SK-N-SH (cell line): ENCODE measurements at regions not wholly inside any gene's neighbourhood (a gene's known extent, or its start where the extent isn't known, plus 50 kb on each side); places are given as distances from the start of the nearest gene placed in this dataset.

Source experiments
- CTCF ChIA-PET: fragments of 300-600, 350-600 bp; formaldehyde crosslinking; extraction: SDS; loops from one replicate; lab custom pipeline; 2021; lab: Yijun Ruan, JAX
- POLR2A ChIA-PET: fragments of 350-600 bp; sonication (Branson Sonifier 250); formaldehyde crosslinking; extraction: SDS; loops from one replicate; lab custom pipeline; 2020; ENCODE audit warnings: antibody characterized with exemption, inconsistent platforms; lab: Yijun Ruan, JAX
- DNase-seq: peaks from one replicate; pipeline ENCODE4 v3.0.0; 2012
- H2AFZ ChIP-seq: fragments of 200-600 bp; sonication (generic); 2 replicates; pipeline ENCODE4 v1.8.1; 2016; ENCODE audit warnings: antibody characterized with exemption, mild to moderate bottlenecking, low read depth
- H3F3A ChIP-seq: fragments of 200-600 bp; sonication (generic); replicated peaks from 2 replicates; pipeline ENCODE3; 2016; ENCODE audit warnings: antibody characterized with exemption, mild to moderate bottlenecking; ENCODE audit not compliant: insufficient read depth
- H3K27ac ChIP-seq, 2 experiments: fragments of 200-500 bp in 1 of 2; fragments of 200-600 bp in 1 of 2; sonication (Bioruptor generic) in 1 of 2; sonication (generic), shearing (Covaris generic) in 1 of 2; 2 replicates each; pipeline versions ENCODE4 v1.5.1 to v1.6.1; 2014 to 2016; ENCODE audit warnings: low read depth in 2 of 2, inconsistent platforms in 1 of 2, low read length in 1 of 2, mild to moderate bottlenecking in 1 of 2, mixed read lengths in 1 of 2
- H3K27me3 ChIP-seq: fragments of 200-600 bp; sonication (generic), shearing (Covaris generic); 2 replicates; pipeline ENCODE4 v1.6.1; 2016; ENCODE audit warnings: mixed run types; ENCODE audit not compliant: insufficient read depth
- H3K36me3 ChIP-seq, 2 experiments: fragments of 200-500 bp in 1 of 2; fragments of 200-600 bp in 1 of 2; sonication (Bioruptor generic) in 1 of 2; sonication (generic) in 1 of 2; replicated peaks in 1 of 2; 2 replicates each; pipeline versions ENCODE3 to v1.5.1; 2014 to 2016; ENCODE audit warnings: low read length in 1 of 2, mild to moderate bottlenecking in 1 of 2; ENCODE audit not compliant: insufficient read depth in 2 of 2, control insufficient read depth in 1 of 2
- H3K4me1 ChIP-seq, 2 experiments: fragments of 200-500 bp in 1 of 2; fragments of 200-600 bp in 1 of 2; sonication (Bioruptor generic) in 1 of 2; sonication (generic), shearing (Covaris generic) in 1 of 2; 2 replicates each; pipeline versions ENCODE4 v1.5.1 to v1.6.1; 2014 to 2016; ENCODE audit warnings: low read depth in 1 of 2, low read length in 1 of 2, mixed run types in 1 of 2; ENCODE audit not compliant: insufficient read depth in 2 of 2, control insufficient read depth in 1 of 2
- H3K4me2 ChIP-seq: fragments of 200-600 bp; sonication (generic), shearing (Covaris generic); 2 replicates; pipeline ENCODE4 v1.6.1; 2017; ENCODE audit warnings: mixed run types
- H3K4me3 ChIP-seq, 2 experiments: fragments of 200-500 bp in 1 of 2; fragments of 200-600 bp in 1 of 2; sonication (Bioruptor generic) in 1 of 2; sonication (generic), shearing (Covaris generic) in 1 of 2; 2 replicates each; pipeline versions ENCODE4 v1.5.1 to v1.8.1; 2014 to 2016; ENCODE audit warnings: low read depth in 2 of 2, inconsistent platforms in 1 of 2, low read length in 1 of 2, mild to moderate bottlenecking in 1 of 2, mixed read lengths in 1 of 2, moderate library complexity in 1 of 2
- H3K79me2 ChIP-seq: fragments of 200-600 bp; sonication (generic); 2 replicates; pipeline ENCODE4 v1.8.1; 2017; ENCODE audit warnings: mild to moderate bottlenecking; ENCODE audit not compliant: insufficient read depth
- H3K9ac ChIP-seq: fragments of 200-600 bp; sonication (generic); 2 replicates; pipeline ENCODE4 v1.6.1; 2017; ENCODE audit warnings: mixed run types
- H3K9me2 ChIP-seq: fragments of 200-600 bp; sonication (generic); 2 replicates; pipeline ENCODE4 v1.6.1; 2017; ENCODE audit warnings: mixed run types
- H3K9me3 ChIP-seq: fragments of 200-600 bp; sonication (generic); 2 replicates; pipeline ENCODE4 v1.6.1; 2017; ENCODE audit warnings: mixed run types, mild to moderate bottlenecking, moderate library complexity
- H4K20me1 ChIP-seq: fragments of 200-600 bp; sonication (generic); 2 replicates; pipeline ENCODE4 v1.6.1; 2017; ENCODE audit warnings: mild to moderate bottlenecking, mixed run types; ENCODE audit not compliant: insufficient read depth
- EP300 ChIP-seq, 2 experiments: IDR thresholded peaks; 2 replicates each; pipeline versions ENCODE4 v1.4.0 to v1.6.1; 2012; ENCODE audit warnings: borderline replicate concordance in 1 of 2, low read depth in 1 of 2, low read length in 1 of 2
- EZH2phosphoT487 ChIP-seq: fragments of 200-600 bp; sonication (generic); IDR thresholded peaks from 2 replicates; pipeline ENCODE4 v1.6.1; 2017; ENCODE audit warnings: low read depth, mixed run types, mild to moderate bottlenecking, antibody characterized with exemption, moderate library complexity, borderline replicate concordance
- FOXJ3 ChIP-seq: sonication (generic); formaldehyde crosslinking; IDR thresholded peaks from 2 replicates; pipeline ENCODE4 v1.5.1; 2020; ENCODE audit warnings: mild to moderate bottlenecking, missing genetic modification reagents
- FOXM1 ChIP-seq: IDR thresholded peaks from 2 replicates; pipeline ENCODE4 v1.4.0; 2012; ENCODE audit warnings: low read depth, mild to moderate bottlenecking
- GABPA ChIP-seq: IDR thresholded peaks from 2 replicates; pipeline ENCODE4 v1.4.0; 2012; ENCODE audit warnings: low read depth, mild to moderate bottlenecking
- GATA2 ChIP-seq: sonication (generic); formaldehyde crosslinking; IDR thresholded peaks from 2 replicates; pipeline ENCODE4 v1.5.0; 2020; ENCODE audit warnings: mild to moderate bottlenecking, missing genetic modification reagents
- MEF2A ChIP-seq: IDR thresholded peaks from 2 replicates; pipeline ENCODE4 v1.4.0; 2012; ENCODE audit warnings: low read depth, borderline replicate concordance
- MXI1 ChIP-seq: IDR thresholded peaks from 2 replicates; pipeline ENCODE4 v1.6.1; 2012; ENCODE audit warnings: mild to moderate bottlenecking, low read depth, low read length, improper control_type of control experiment
- NFIC ChIP-seq: IDR thresholded peaks from 2 replicates; pipeline ENCODE4 v1.4.0; 2012; ENCODE audit warnings: borderline replicate concordance
- NRF1 ChIP-seq: IDR thresholded peaks from 2 replicates; pipeline ENCODE4 v1.6.1; 2012; ENCODE audit warnings: low read depth, mild to moderate bottlenecking, low read length
- POLR2AphosphoS5 ChIP-seq: IDR thresholded peaks from 2 replicates; pipeline ENCODE4 v1.6.1; 2012; ENCODE audit warnings: low read depth, low read length
- RAD21 ChIP-seq: IDR thresholded peaks from 2 replicates; pipeline ENCODE4 v1.6.1; 2012; ENCODE audit warnings: mild to moderate bottlenecking, low read length
- RCOR1 ChIP-seq: fragments of 150-350 bp; IDR thresholded peaks from 2 replicates; pipeline ENCODE4 v1.6.1; 2017; ENCODE audit warnings: antibody characterized with exemption, low read length
- SIN3A ChIP-seq: IDR thresholded peaks from 2 replicates; pipeline ENCODE4 v1.6.1; 2012; ENCODE audit warnings: low read depth, mild to moderate bottlenecking, low read length, moderate library complexity, borderline replicate concordance
- SMC3 ChIP-seq: IDR thresholded peaks from 2 replicates; pipeline ENCODE4 v1.6.1; 2012; ENCODE audit warnings: low read depth, low read length, improper control_type of control experiment
- WGBS: methylation state at CpG from one replicate; pipeline ENCODE4 v1.1.6; 2017; ENCODE audit warnings: low lambda C conversion rate; 5-methylcytosine and 5-hydroxymethylcytosine counted together
- TF ChIP-seq, protein P1 (sequence below): fragments of 200-600 bp; sonication (generic); IDR thresholded peaks from 2 replicates; pipeline ENCODE4 v1.6.1; 2017; ENCODE audit warnings: antibody characterized with exemption, mild to moderate bottlenecking, moderate library complexity
- TF ChIP-seq, protein P2 (sequence below): IDR thresholded peaks from 2 replicates; pipeline ENCODE4 v1.4.0; 2012; ENCODE audit warnings: low read depth, borderline replicate concordance
- TF ChIP-seq, protein P3 (sequence below): fragments of 150-350 bp; IDR thresholded peaks from 2 replicates; pipeline ENCODE4 v1.6.1; 2017; ENCODE audit warnings: antibody characterized with exemption, low read length, low read depth, borderline replicate concordance

DNA sequence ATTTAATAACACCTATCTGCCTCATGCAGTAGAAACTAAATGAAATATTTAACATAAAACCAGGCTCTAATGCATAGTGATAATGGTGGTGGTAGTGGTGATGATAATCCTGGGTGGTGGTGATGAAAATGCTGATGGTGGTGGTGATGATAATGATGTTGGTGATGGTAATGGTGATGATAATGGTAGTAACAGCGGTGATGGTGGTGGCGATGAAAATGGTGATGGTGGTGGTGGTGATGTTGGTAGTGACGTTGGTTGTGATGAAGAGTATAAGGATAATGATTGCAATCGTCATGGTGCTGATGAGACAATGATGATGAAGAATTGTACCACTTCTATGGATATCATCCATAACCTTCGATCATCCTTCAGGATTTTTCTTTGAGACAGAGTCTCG lies 173.7 kb upstream of the CDH11 start:
- POLR2A ChIA-PET: no interaction called here
- no peaks in the 10 kb centered on the region for H4K20me1 ChIP-seq
- CTCF ChIA-PET: interaction anchor here (1.4 kb wide), 1 partner anchor 1062 kb away, joined by 3 read pairs; no protein-coding TSS in a partner anchor
- H3K9me2 ChIP-seq: no peaks in the 10 kb centered on the region
- TF ChIP-seq, protein P1, sequence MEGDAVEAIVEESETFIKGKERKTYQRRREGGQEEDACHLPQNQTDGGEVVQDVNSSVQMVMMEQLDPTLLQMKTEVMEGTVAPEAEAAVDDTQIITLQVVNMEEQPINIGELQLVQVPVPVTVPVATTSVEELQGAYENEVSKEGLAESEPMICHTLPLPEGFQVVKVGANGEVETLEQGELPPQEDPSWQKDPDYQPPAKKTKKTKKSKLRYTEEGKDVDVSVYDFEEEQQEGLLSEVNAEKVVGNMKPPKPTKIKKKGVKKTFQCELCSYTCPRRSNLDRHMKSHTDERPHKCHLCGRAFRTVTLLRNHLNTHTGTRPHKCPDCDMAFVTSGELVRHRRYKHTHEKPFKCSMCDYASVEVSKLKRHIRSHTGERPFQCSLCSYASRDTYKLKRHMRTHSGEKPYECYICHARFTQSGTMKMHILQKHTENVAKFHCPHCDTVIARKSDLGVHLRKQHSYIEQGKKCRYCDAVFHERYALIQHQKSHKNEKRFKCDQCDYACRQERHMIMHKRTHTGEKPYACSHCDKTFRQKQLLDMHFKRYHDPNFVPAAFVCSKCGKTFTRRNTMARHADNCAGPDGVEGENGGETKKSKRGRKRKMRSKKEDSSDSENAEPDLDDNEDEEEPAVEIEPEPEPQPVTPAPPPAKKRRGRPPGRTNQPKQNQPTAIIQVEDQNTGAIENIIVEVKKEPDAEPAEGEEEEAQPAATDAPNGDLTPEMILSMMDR: no peak
- TF ChIP-seq RAD21 (no peak), GATA2 (CRISPR knock-in tag) (no peak), EP300 (IDR thresholded peaks at IDR 0.05; ENCODE audit: borderline replicate concordance in 1 of 2, low read depth in 1 of 2, low read length in 1 of 2) (no peak)
- 77% methylated on average over 6 of the region's 6 CpGs for WGBS
- no peaks in the 10 kb centered on the region for H3F3A ChIP-seq
- H3K9ac ChIP-seq: no peak overlapping the region
- H3K9me3 ChIP-seq: no peaks in the 10 kb centered on the region
- H3K4me3 ChIP-seq: no peak overlapping the region
- H3K4me1 ChIP-seq: no peaks in the 10 kb centered on the region
- H3K36me3 ChIP-seq: no peaks in the 10 kb centered on the region
- no peak overlapping the region for H2AFZ ChIP-seq
- H3K79me2 ChIP-seq: no peaks in the 10 kb centered on the region
- DNase-seq: no peak
- H3K4me2 ChIP-seq: no peak overlapping the region
- H3K27ac ChIP-seq: no peak overlapping the region
- no peaks in the 10 kb centered on the region for H3K27me3 ChIP-seq

DNA sequence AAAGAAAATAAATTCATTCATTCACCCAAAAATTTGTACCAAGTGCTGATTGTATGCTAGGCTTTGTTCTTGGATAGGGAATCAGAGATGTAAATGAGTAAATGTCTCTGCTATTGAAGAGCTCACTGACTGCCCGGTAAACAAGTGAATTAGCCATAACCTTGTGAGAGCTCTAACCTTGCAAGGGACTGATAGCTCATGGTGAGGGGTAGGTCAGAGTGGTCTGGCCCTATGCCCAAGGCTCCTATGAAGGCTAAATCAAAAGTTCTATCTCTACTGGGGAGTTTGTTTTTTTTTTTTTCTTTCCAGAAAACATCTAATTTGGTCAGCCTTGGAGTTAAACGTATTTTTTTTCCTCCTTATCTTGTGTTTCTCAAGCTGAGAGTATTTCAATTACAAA lies 172.8 kb upstream of the CDH11 start:
- ChIA-PET CTCF (interaction anchor here (1.4 kb wide), 1 partner anchor 1063 kb away, joined by 3 read pairs; no protein-coding TSS in a partner anchor), POLR2A (no interaction called here)
- H3K27ac ChIP-seq: no peak overlapping the region
- H4K20me1 ChIP-seq: no peaks in the 10 kb centered on the region
- H3K27me3 ChIP-seq: no peaks in the 10 kb centered on the region
- no peak for TF ChIP-seq GATA2 (CRISPR knock-in tag)
- no peak for TF ChIP-seq SIN3A
- TF ChIP-seq GABPA: no peak
- TF ChIP-seq, protein P1: no peak
- TF ChIP-seq SMC3: no peak
- TF ChIP-seq MXI1: no peak
- no peak for TF ChIP-seq NFIC
- TF ChIP-seq FOXM1: no peak
- TF ChIP-seq, protein P2, sequence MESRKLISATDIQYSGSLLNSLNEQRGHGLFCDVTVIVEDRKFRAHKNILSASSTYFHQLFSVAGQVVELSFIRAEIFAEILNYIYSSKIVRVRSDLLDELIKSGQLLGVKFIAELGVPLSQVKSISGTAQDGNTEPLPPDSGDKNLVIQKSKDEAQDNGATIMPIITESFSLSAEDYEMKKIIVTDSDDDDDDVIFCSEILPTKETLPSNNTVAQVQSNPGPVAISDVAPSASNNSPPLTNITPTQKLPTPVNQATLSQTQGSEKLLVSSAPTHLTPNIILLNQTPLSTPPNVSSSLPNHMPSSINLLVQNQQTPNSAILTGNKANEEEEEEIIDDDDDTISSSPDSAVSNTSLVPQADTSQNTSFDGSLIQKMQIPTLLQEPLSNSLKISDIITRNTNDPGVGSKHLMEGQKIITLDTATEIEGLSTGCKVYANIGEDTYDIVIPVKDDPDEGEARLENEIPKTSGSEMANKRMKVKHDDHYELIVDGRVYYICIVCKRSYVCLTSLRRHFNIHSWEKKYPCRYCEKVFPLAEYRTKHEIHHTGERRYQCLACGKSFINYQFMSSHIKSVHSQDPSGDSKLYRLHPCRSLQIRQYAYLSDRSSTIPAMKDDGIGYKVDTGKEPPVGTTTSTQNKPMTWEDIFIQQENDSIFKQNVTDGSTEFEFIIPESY: no peak
- TF ChIP-seq MEF2A: no peak
- TF ChIP-seq EZH2phosphoT487: no peak
- no peak for TF ChIP-seq POLR2AphosphoS5
- no peak for TF ChIP-seq RCOR1
- TF ChIP-seq, protein P3, sequence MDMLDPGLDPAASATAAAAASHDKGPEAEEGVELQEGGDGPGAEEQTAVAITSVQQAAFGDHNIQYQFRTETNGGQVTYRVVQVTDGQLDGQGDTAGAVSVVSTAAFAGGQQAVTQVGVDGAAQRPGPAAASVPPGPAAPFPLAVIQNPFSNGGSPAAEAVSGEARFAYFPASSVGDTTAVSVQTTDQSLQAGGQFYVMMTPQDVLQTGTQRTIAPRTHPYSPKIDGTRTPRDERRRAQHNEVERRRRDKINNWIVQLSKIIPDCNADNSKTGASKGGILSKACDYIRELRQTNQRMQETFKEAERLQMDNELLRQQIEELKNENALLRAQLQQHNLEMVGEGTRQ: no peak
- no peak for TF ChIP-seq NRF1
- TF ChIP-seq FOXJ3 (CRISPR knock-in tag): no peak
- no peaks in the 10 kb centered on the region for H3K79me2 ChIP-seq
- no peaks in the 10 kb centered on the region for H3K9me3 ChIP-seq
- no peak overlapping the region for H2AFZ ChIP-seq
- no peaks in the 10 kb centered on the region for H3F3A ChIP-seq
- H3K9me2 ChIP-seq: no peaks in the 10 kb centered on the region
- no peak overlapping the region for H3K9ac ChIP-seq
- no peak overlapping the region for H3K4me2 ChIP-seq
- no peaks in the 10 kb centered on the region for H3K4me1 ChIP-seq
- no peak for DNase-seq
- no peaks in the 10 kb centered on the region for H3K36me3 ChIP-seq
- WGBS: 77% methylated on average over 2 of the region's 2 CpGs
- H3K4me3 ChIP-seq: no peak overlapping the region
